OCI-LY7 (cell line): ENCODE measurements at regions not wholly inside any gene's neighbourhood (a gene's known extent, or its start where the extent isn't known, plus 50 kb on each side); places are given as distances from the start of the nearest gene placed in this dataset.

Experiments used
- BruUV-seq: library from RNA; stranded (reverse); fragments of 400-500 nt; replicated peaks from 2 replicates; lab custom pipeline; 2021; lab: Mats Ljungman, UMichigan
- CTCF ChIA-PET: fragments of 300-600 bp; sonication (Branson Sonifier 250); formaldehyde crosslinking; loops from one replicate; lab custom pipeline; 2022; ENCODE audit warnings: antibody characterized with exemption; ENCODE audit not compliant: unreplicated experiment; lab: Charles Lee
- POLR2A ChIA-PET: fragments of 300-600 bp; sonication (Branson Sonifier 250); formaldehyde crosslinking; loops from one replicate; lab custom pipeline; 2022; ENCODE audit warnings: antibody characterized with exemption; lab: Charles Lee
- DNase-seq: peaks from one replicate; pipeline ENCODE4 v3.0.0-alpha.2; 2015; ENCODE audit warnings: low spot score
- H2AFZ ChIP-seq: fragments of 200-600 bp; sonication (generic), shearing (Covaris generic); 2 replicates; pipeline ENCODE4 v1.6.1; 2014; ENCODE audit warnings: mild to moderate bottlenecking, antibody characterized with exemption, low read length, moderate library complexity
- H3K27ac ChIP-seq: fragments of 200-600 bp; sonication (generic); 2 replicates; pipeline ENCODE4 v1.5.1; 2014; ENCODE audit warnings: mixed run types, low read depth, mild to moderate bottlenecking, moderate library complexity, low read length, inconsistent platforms; ENCODE audit not compliant: poor library complexity, severe bottlenecking
- H3K36me3 ChIP-seq: fragments of 200-600 bp; sonication (generic); 2 replicates; pipeline ENCODE4 v1.6.1; 2014; ENCODE audit warnings: mild to moderate bottlenecking, antibody characterized with exemption, low read length, moderate library complexity, mixed read lengths; ENCODE audit not compliant: insufficient read depth
- H3K4me1 ChIP-seq: fragments of 200-600 bp; sonication (generic); 2 replicates; pipeline ENCODE4 v1.5.1; 2014; ENCODE audit warnings: mild to moderate bottlenecking, low read length; ENCODE audit not compliant: insufficient read depth, poor library complexity, severe bottlenecking
- H3K4me2 ChIP-seq: fragments of 200-600 bp; sonication (generic); 2 replicates; pipeline ENCODE4 v1.6.1; 2014; ENCODE audit warnings: mild to moderate bottlenecking, low read length
- H3K4me3 ChIP-seq: fragments of 200-600 bp; sonication (generic); 2 replicates; pipeline ENCODE4 v1.5.1; 2014; ENCODE audit warnings: mild to moderate bottlenecking, low read depth, low read length; ENCODE audit not compliant: poor library complexity, severe bottlenecking
- H3K79me2 ChIP-seq: fragments of 200-600 bp; sonication (generic); 2 replicates; pipeline ENCODE4 v1.6.1; 2016; ENCODE audit warnings: low read depth, mild to moderate bottlenecking, low read length, moderate library complexity, mixed read lengths; ENCODE audit not compliant: insufficient read depth
- H3K9me2 ChIP-seq: fragments of 200-600 bp; sonication (generic); 2 replicates; pipeline ENCODE4 v1.6.1; 2016; ENCODE audit warnings: mild to moderate bottlenecking, low read length, mixed read lengths; ENCODE audit not compliant: insufficient read depth
- H3K9me3 ChIP-seq: fragments of 200-600 bp; sonication (generic); 2 replicates; pipeline ENCODE4 v1.6.1; 2014; ENCODE audit warnings: mild to moderate bottlenecking, mixed run types, low read length, mixed read lengths
- H4K20me1 ChIP-seq: fragments of 200-600 bp; sonication (generic); 2 replicates; pipeline ENCODE4 v1.6.1; 2014; ENCODE audit warnings: mild to moderate bottlenecking, antibody characterized with exemption, low read length, moderate library complexity, mixed read lengths; ENCODE audit not compliant: insufficient read depth
- CTCF ChIP-seq: fragments of 200-600 bp; sonication (generic); conservative IDR thresholded peaks from 2 replicates; pipeline ENCODE4 v1.5.1; 2014; ENCODE audit warnings: mild to moderate bottlenecking, antibody characterized with exemption, low read length, moderate library complexity, mixed read lengths
- EZH2phosphoT487 ChIP-seq: fragments of 200-600 bp; sonication (generic); IDR thresholded peaks from 2 replicates; pipeline ENCODE4 v1.6.1; 2018; ENCODE audit warnings: low read depth, borderline replicate concordance, mild to moderate bottlenecking, mixed run types, antibody characterized with exemption, low read length, moderate library complexity, mixed read lengths
- intact Hi-C: fragments of 100-400 bp; cut with micrococcal nuclease; formaldehyde crosslinking; loops from one replicate; pipeline ENCODE4 v1.10.0; 2022; ENCODE audit not compliant: unreplicated experiment

DNA sequence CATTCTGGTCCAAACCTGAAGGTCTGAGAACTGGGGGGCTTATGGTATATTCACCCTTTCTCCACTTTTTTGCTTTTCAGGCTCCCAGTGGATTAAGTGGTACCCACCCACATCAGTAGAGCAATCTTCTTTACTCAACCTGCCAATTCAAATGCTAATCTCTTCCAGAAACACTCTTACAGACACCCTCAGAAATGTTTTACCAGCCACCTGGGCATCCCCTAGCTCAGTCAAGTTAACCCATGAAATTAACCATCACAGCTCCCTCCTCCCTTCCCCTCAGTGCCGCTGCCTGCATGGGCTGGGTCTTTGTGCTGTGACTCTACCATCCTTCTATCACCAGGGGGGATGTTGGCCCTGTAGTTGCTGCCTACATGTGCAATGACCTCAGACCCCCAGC, 398.7 kb downstream of the BUD13 start:
- no TSS peak for BruUV-seq
- CTCF ChIA-PET: no interaction called here
- no peaks in the 10 kb centered on the region for H3K9me3 ChIP-seq
- H4K20me1 ChIP-seq: no peaks in the 10 kb centered on the region
- no peak for DNase-seq
- no peaks in the 10 kb centered on the region for H3K79me2 ChIP-seq
- POLR2A ChIA-PET: no interaction called here
- H3K27ac ChIP-seq: no peak overlapping the region
- no peaks in the 10 kb centered on the region for H3K4me1 ChIP-seq
- H2AFZ ChIP-seq: no peak overlapping the region
- intact Hi-C loops: no loop called here
- H3K4me2 ChIP-seq: no peak overlapping the region
- no peak for TF ChIP-seq CTCF
- TF ChIP-seq EZH2phosphoT487: no peak
- no peak overlapping the region for H3K4me3 ChIP-seq
- no peaks in the 10 kb centered on the region for H3K36me3 ChIP-seq
- no peaks in the 10 kb centered on the region for H3K9me2 ChIP-seq

DNA sequence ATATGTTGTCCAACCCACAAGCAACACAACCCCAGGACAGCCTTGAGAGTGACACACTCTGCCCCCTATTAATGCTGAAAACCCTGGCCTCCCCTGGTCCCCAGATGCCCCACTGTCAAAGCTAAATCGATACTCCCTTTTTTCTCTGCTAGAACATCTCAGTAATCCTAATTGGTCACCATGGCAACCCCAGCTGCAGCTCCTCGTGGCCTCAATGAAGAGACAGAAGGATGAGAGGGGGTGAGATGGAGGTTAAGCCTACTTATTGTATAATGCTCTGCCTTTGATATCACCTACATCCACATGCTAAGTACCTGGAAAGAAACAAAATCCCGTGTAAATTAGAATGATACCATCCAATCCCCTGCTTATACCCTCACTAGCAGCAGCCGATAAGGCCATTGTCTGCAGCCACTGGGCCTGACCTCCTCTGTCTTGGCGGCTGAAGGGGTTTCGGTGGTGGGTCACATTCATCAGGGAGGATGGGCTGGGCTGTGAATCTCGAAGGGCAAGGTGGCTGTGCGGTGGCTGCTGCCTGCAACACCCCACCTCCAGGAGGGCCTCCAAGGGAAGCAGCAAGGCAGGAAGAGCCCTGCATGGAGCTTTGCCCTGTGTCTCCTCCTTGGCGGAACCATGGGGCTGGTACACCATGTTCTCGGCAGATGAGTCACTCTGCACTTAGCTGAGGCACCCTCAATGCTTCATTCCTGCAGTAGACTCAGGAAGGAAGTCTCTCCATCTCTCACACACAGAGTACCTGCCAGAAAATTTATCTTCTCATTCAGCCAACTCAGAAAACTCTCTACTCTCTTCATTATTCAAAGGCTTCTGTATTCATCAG, 399.5 kb downstream of the BUD13 start:
- Histone ChIP-seq H2AFZ (no peak overlapping the region), H3K4me1 (no peaks in the 10 kb centered on the region), H3K36me3 (no peaks in the 10 kb centered on the region), H3K27ac (no peak overlapping the region), H4K20me1 (no peaks in the 10 kb centered on the region), H3K4me3 (no peak overlapping the region), H3K4me2 (no peak overlapping the region), H3K9me3 (no peaks in the 10 kb centered on the region), H3K9me2 (no peaks in the 10 kb centered on the region), H3K79me2 (no peaks in the 10 kb centered on the region)
- DNase-seq: no peak
- CTCF ChIA-PET: no interaction called here
- POLR2A ChIA-PET: no interaction called here
- intact Hi-C loops: no loop called here
- no peak for TF ChIP-seq CTCF
- TF ChIP-seq EZH2phosphoT487: no peak
- BruUV-seq: no TSS peak

- CTCF ChIA-PET: no interaction called here
- Histone ChIP-seq H3K4me3 (no peak overlapping the region), H3K4me1 (no peaks in the 10 kb centered on the region), H3K27ac (no peak overlapping the region), H3K36me3 (no peaks in the 10 kb centered on the region), H3K79me2 (no peaks in the 10 kb centered on the region), H2AFZ (no peak overlapping the region), H3K9me3 (no peaks in the 10 kb centered on the region), H3K4me2 (no peak overlapping the region), H4K20me1 (no peaks in the 10 kb centered on the region), H3K9me2 (no peaks in the 10 kb centered on the region)
- TF ChIP-seq CTCF (no peak), EZH2phosphoT487 (no peak)
- intact Hi-C loops: no loop called here
- POLR2A ChIA-PET: no interaction called here
- BruUV-seq: no TSS peak
- no peak for DNase-seq
Measured at GRCh38 chr11:116371146-116371545, 401.6 kb downstream of the BUD13 start.
